GM12878 (cell line): ENCODE measurements at regions not wholly inside any gene's neighbourhood (a gene's known extent, or its start where the extent isn't known, plus 50 kb on each side); places are given as distances from the start of the nearest gene placed in this dataset.

ENCODE experiments used
- ATAC-seq: fragments of 200-7000 bp; cut with Tn5 transposase; 3 replicates; pipeline ENCODE4 v1.9.1; 2020; ENCODE audit warnings: mild to moderate bottlenecking, moderate library complexity
- BruUV-seq: library from RNA; stranded (reverse); fragments of 400-500 nt; replicated peaks from 2 replicates; lab custom pipeline; 2021; lab: Mats Ljungman, UMichigan
- CTCF ChIA-PET: fragments of 300-600 bp; sonication (Branson Sonifier 250); formaldehyde crosslinking; extraction: SDS; loops from one replicate; lab custom pipeline; 2021; ENCODE audit warnings: inconsistent platforms; lab: Yijun Ruan, JAX
- POLR2A ChIA-PET: fragments of 350-600 bp; formaldehyde crosslinking; extraction: SDS; loops from one replicate; lab custom pipeline; 2021; ENCODE audit warnings: inconsistent platforms; lab: Charles Lee
- RAD21 ChIA-PET: fragments of 300-600 bp; sonication (Branson Sonifier 250); formaldehyde crosslinking; loops from one replicate; lab custom pipeline; 2023; ENCODE audit warnings: antibody characterized with exemption; ENCODE audit not compliant: unreplicated experiment; lab: Charles Lee
- SMC1A ChIA-PET: fragments of 300-600 bp; sonication (Branson Sonifier 250); formaldehyde crosslinking; loops from one replicate; lab custom pipeline; 2023; ENCODE audit not compliant: unreplicated experiment, uncharacterized antibody; lab: Charles Lee
- DNase-seq: peaks from one replicate; pipeline ENCODE4 v3.0.0-alpha.2; 2011; ENCODE audit warnings: low read depth, low spot score
- FAIRE-seq: peaks from 3 replicates; lab custom pipeline; 2011; peaks lifted over from hg19 to GRCh38; lab: Jason Lieb, UNC
- H2AFZ ChIP-seq: 2 replicates; pipeline ENCODE4 v1.6.0; 2011; ENCODE audit warnings: low read depth, low read length, control low read depth; ENCODE audit not compliant: control insufficient read depth
- H3K27ac ChIP-seq: 2 replicates; pipeline ENCODE4 v1.5.1; 2011; ENCODE audit warnings: control low read depth; ENCODE audit not compliant: control insufficient read depth, insufficient read depth
- H3K27me3 ChIP-seq, 2 experiments: replicated peaks in 1 of 2; 2 replicates each; pipeline versions ENCODE4 v1.6.0 to v1.6.1; 2011; ENCODE audit warnings: low read length in 1 of 2; ENCODE audit not compliant: control insufficient read depth in 2 of 2, insufficient read depth in 2 of 2
- H3K36me3 ChIP-seq, 2 experiments: 2 replicates each; pipeline ENCODE4 v1.5.1; 2011; ENCODE audit warnings: low read length in 1 of 2; ENCODE audit not compliant: control insufficient read depth in 2 of 2, insufficient read depth in 2 of 2
- H3K4me1 ChIP-seq: 2 replicates; pipeline ENCODE4 v1.6.1; 2011; ENCODE audit warnings: mild to moderate bottlenecking, low read length, moderate library complexity, mixed read lengths; ENCODE audit not compliant: control insufficient read depth, insufficient read depth
- H3K4me2 ChIP-seq: 2 replicates; pipeline ENCODE4 v1.6.0; 2011; ENCODE audit warnings: control low read depth; ENCODE audit not compliant: control insufficient read depth, insufficient read depth
- H3K4me3 ChIP-seq: fragments of 200-600 bp; sonication (generic); 2 replicates; pipeline ENCODE4 v1.5.1; 2016
- H3K79me2 ChIP-seq: 2 replicates; pipeline ENCODE4 v1.6.0; 2011; ENCODE audit warnings: low read length; ENCODE audit not compliant: control insufficient read depth, insufficient read depth
- H3K9ac ChIP-seq: 2 replicates; pipeline ENCODE4 v1.8.0; 2011; ENCODE audit warnings: low read length, control low read depth, mixed read lengths; ENCODE audit not compliant: control insufficient read depth, insufficient read depth
- H3K9me3 ChIP-seq: replicated peaks from 3 replicates; pipeline ENCODE4 v1.5.1; 2011; ENCODE audit warnings: mild to moderate bottlenecking, low read length; ENCODE audit not compliant: control insufficient read depth, insufficient read depth
- H4K20me1 ChIP-seq: 2 replicates; pipeline ENCODE4 v1.6.0; 2011; ENCODE audit not compliant: control insufficient read depth, insufficient read depth
- ASH2L ChIP-seq: fragments of 300-600, 200-600 bp; sonication (generic); IDR thresholded peaks from 2 replicates; pipeline ENCODE4 v1.6.1; 2017; ENCODE audit warnings: low read depth, mild to moderate bottlenecking, borderline replicate concordance
- BCLAF1 ChIP-seq: fragments of 450-650 bp; IDR thresholded peaks from 2 replicates; pipeline ENCODE4 v1.6.1; 2017; ENCODE audit warnings: antibody characterized with exemption, mild to moderate bottlenecking, moderate library complexity
- CHD4 ChIP-seq: fragments of 200-600 bp; sonication (generic); IDR thresholded peaks from 2 replicates; pipeline ENCODE4 v1.6.1; 2016; ENCODE audit warnings: mild to moderate bottlenecking
- E4F1 ChIP-seq: fragments of 450-650 bp; IDR thresholded peaks from 2 replicates; pipeline ENCODE4 v1.6.1; 2018; ENCODE audit warnings: borderline replicate concordance, mild to moderate bottlenecking; ENCODE audit not compliant: partially characterized antibody
- GABPA ChIP-seq: IDR thresholded peaks from 2 replicates; pipeline ENCODE4 v1.6.1; 2014; ENCODE audit warnings: antibody characterized with exemption, low read depth, mild to moderate bottlenecking, inconsistent platforms
- JUNB ChIP-seq: IDR thresholded peaks from 2 replicates; pipeline ENCODE4 v1.6.1; 2016; ENCODE audit warnings: antibody characterized with exemption, mild to moderate bottlenecking
- MLLT1 ChIP-seq: fragments of 450-650 bp; IDR thresholded peaks from 2 replicates; pipeline ENCODE4 v1.6.1; 2016; ENCODE audit warnings: mild to moderate bottlenecking
- MYC ChIP-seq: IDR thresholded peaks from 2 replicates; pipeline ENCODE4 v1.6.1; 2011; ENCODE audit warnings: mild to moderate bottlenecking, low read length, moderate library complexity, inconsistent platforms; ENCODE audit not compliant: insufficient read depth, insufficient replicate concordance, insufficient read length, severe bottlenecking
- PML ChIP-seq: IDR thresholded peaks from 2 replicates; pipeline ENCODE4 v1.6.1; 2012; ENCODE audit warnings: low read length, inconsistent platforms
- SMC3 ChIP-seq: IDR thresholded peaks from 2 replicates; pipeline ENCODE4 v1.6.1; 2011; ENCODE audit warnings: low read length, improper control_type of control experiment, borderline replicate concordance
- SRF ChIP-seq, 2 experiments: IDR thresholded peaks; 2 replicates each; pipeline ENCODE4 v1.6.1; 2011; ENCODE audit warnings: low read depth in 2 of 2, low read length in 2 of 2, mild to moderate bottlenecking in 1 of 2, moderate library complexity in 1 of 2
- ZBTB4 ChIP-seq: fragments of 450-650 bp; formaldehyde crosslinking; IDR thresholded peaks from 2 replicates; pipeline ENCODE4 v1.4.0; 2022; ENCODE audit warnings: mild to moderate bottlenecking, moderate library complexity
- ZNF207 ChIP-seq: fragments of 450-650 bp; IDR thresholded peaks from 2 replicates; pipeline ENCODE4 v1.6.1; 2014; ENCODE audit warnings: antibody characterized with exemption, mild to moderate bottlenecking, borderline replicate concordance
- WGBS: methylation state at CpG from one replicate; pipeline ENCODE4 v1.1.6; 2016; ENCODE audit warnings: low lambda C conversion rate; ENCODE audit not compliant: insufficient replicate concordance, insufficient coverage; ENCODE audit errors: missing lambda C conversion rate; 5-methylcytosine and 5-hydroxymethylcytosine counted together
- in situ Hi-C: fragments of 300-500 bp; cut with MboI; formaldehyde crosslinking; loops from 9 replicates; pipeline ENCODE4 v1.14.3; 2018; ENCODE audit warnings: mixed read lengths
- intact Hi-C: fragments of 100-400 bp; cut with micrococcal nuclease; formaldehyde crosslinking; loops from one replicate; pipeline ENCODE4 v1.14.2; 2022; ENCODE audit not compliant: unreplicated experiment

- intact Hi-C loops, result no loop called here
- 87% methylated on average over 4 of the region's 4 CpGs for WGBS
- Histone ChIP-seq H2AFZ (no peak overlapping the region), H3K27ac (no peak overlapping the region), H3K4me3 (no peak overlapping the region), H3K4me1 (no peaks in the 10 kb centered on the region), H3K9me3 (no peaks in the 10 kb centered on the region; the same call in 2 of the 3 replicates), H3K36me3 (no peaks in the 10 kb centered on the region), H3K9ac (no peak overlapping the region), H4K20me1 (no peaks in the 10 kb centered on the region), H3K4me2 (no peak overlapping the region), H3K79me2 (no peaks in the 10 kb centered on the region), H3K27me3 (no peaks in the 10 kb centered on the region)
- FAIRE-seq, result no peak
- RAD21 ChIA-PET, result no interaction called here
- no TSS peak for BruUV-seq
- CTCF ChIA-PET, result no interaction called here
- in situ Hi-C loops, result no loop called here
- ATAC-seq, result no peak
- no peak for DNase-seq
- SMC1A ChIA-PET, result interaction anchor here (1.4 kb wide), 1 partner anchor 13 kb away, joined by 3 read pairs; no protein-coding TSS in a partner anchor
- POLR2A ChIA-PET, result no interaction called here
- no peak for TF ChIP-seq MYC
- TF ChIP-seq ASH2L, result no peak
- TF ChIP-seq SMC3, result no peak
- TF ChIP-seq SRF (IDR thresholded peaks at IDR 0.05; ENCODE audit: low read depth in 2 of 2, low read length in 2 of 2), result no peak
- no peak for TF ChIP-seq BCLAF1
- TF ChIP-seq E4F1, result no peak
- TF ChIP-seq PML, result no peak
- no peak for TF ChIP-seq ZBTB4 (CRISPR knock-in tag)
- no peak for TF ChIP-seq ZNF207
- TF ChIP-seq JUNB, result no peak
- no peak for TF ChIP-seq MLLT1
- no peak for TF ChIP-seq GABPA
- no peak for TF ChIP-seq CHD4
These were observed 76.1 kb upstream of the FOXN2 start for GRCh38 chr2:48238381-48238780.
